Smooth muscle cell (in vitro differentiated cells): ENCODE measurements at regions not wholly inside any gene's neighbourhood (a gene's known extent, or its start where the extent isn't known, plus 50 kb on each side); places are given as distances from the start of the nearest gene placed in this dataset.

Experiments
- DNase-seq: peaks from one replicate; lab custom pipeline; 2025; ENCODE audit not compliant: unreplicated experiment; lab: John Stamatoyannopoulos, UW
- H2AFZ ChIP-seq: fragments of 200-600 bp; sonication (generic); 2 replicates; pipeline ENCODE4 v1.6.0; 2016; ENCODE audit warnings: antibody characterized with exemption, low read depth, mild to moderate bottlenecking
- H3F3A ChIP-seq: fragments of 200-600 bp; sonication (generic); 2 replicates; pipeline ENCODE4 v1.6.0; 2017; ENCODE audit warnings: antibody characterized with exemption, low read depth
- H3K27ac ChIP-seq: fragments of 200-600 bp; sonication (generic); 2 replicates; pipeline ENCODE4 v1.5.1; 2016; ENCODE audit warnings: low read depth, mild to moderate bottlenecking
- H3K27me3 ChIP-seq: fragments of 200-600 bp; sonication (generic); 2 replicates; pipeline ENCODE4 v1.6.1; 2016; ENCODE audit warnings: low read depth, mild to moderate bottlenecking
- H3K36me3 ChIP-seq: fragments of 200-600 bp; sonication (generic); 2 replicates; pipeline ENCODE4 v1.5.1; 2016; ENCODE audit warnings: low read depth
- H3K4me1 ChIP-seq: fragments of 200-600 bp; sonication (generic); 2 replicates; pipeline ENCODE4 v1.5.1; 2016; ENCODE audit warnings: low read depth
- H3K4me2 ChIP-seq: fragments of 200-600 bp; sonication (generic); 2 replicates; pipeline ENCODE4 v1.6.0; 2016; ENCODE audit warnings: mild to moderate bottlenecking
- H3K4me3 ChIP-seq: fragments of 200-600 bp; sonication (generic); 2 replicates; pipeline ENCODE4 v1.5.1; 2016; ENCODE audit warnings: mild to moderate bottlenecking
- H3K79me2 ChIP-seq: fragments of 200-600 bp; sonication (generic); 2 replicates; pipeline ENCODE4 v1.6.0; 2016; ENCODE audit warnings: low read depth, mild to moderate bottlenecking
- H3K9ac ChIP-seq: fragments of 200-600 bp; sonication (generic); 2 replicates; pipeline ENCODE4 v1.6.0; 2016; ENCODE audit warnings: low read depth
- H3K9me3 ChIP-seq: fragments of 200-600 bp; sonication (generic); replicated peaks from 2 replicates; pipeline ENCODE4 v1.5.1; 2016; ENCODE audit warnings: low read depth
- H4K20me1 ChIP-seq: fragments of 200-600 bp; sonication (generic); 2 replicates; pipeline ENCODE4 v1.6.0; 2016; ENCODE audit warnings: low read depth
- WGBS: methylation state at CpG from one replicate; pipeline ENCODE4 v1.1.7; 2016; ENCODE audit warnings: low lambda C conversion rate; 5-methylcytosine and 5-hydroxymethylcytosine counted together
- TF ChIP-seq, protein P1 (sequence below): fragments of 200-600 bp; sonication (generic); IDR thresholded peaks from 2 replicates; pipeline ENCODE4 v1.5.1; 2017; ENCODE audit warnings: borderline replicate concordance, mild to moderate bottlenecking, antibody characterized with exemption; ENCODE audit not compliant: insufficient read depth, poor library complexity, severe bottlenecking

DNA sequence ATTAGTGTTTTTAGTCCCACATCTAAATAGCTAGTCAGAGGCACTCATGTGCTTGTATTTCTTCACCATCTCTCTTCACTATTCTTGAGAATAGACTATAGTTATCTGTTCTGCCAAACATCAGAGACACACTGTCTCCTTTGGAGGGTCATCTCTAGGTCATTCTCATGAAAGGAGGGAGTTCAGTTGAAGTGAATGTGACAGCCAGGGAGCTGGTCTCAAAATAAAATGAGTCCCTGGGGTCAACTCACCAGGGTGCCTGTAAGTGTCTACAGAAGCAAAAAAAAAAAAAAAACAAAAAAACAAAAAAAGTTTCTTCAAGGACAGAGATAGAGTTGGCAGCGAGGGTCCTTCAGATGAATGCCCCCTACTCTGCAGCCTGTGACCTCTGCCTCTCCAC, 171.0 kb downstream of the ID4 start:
- no peaks in the 10 kb centered on the region for H3F3A ChIP-seq
- no peak overlapping the region for H2AFZ ChIP-seq
- no peaks in the 10 kb centered on the region for H3K36me3 ChIP-seq
- H3K27me3 ChIP-seq = peaks cover 3% of the 10 kb centered on the region
- H3K79me2 ChIP-seq = no peaks in the 10 kb centered on the region
- H3K4me2 ChIP-seq = no peak overlapping the region
- no peak for DNase-seq
- H3K4me3 ChIP-seq = no peak overlapping the region
- peaks cover 7% of the 10 kb centered on the region for H3K4me1 ChIP-seq
- TF ChIP-seq, protein P1, sequence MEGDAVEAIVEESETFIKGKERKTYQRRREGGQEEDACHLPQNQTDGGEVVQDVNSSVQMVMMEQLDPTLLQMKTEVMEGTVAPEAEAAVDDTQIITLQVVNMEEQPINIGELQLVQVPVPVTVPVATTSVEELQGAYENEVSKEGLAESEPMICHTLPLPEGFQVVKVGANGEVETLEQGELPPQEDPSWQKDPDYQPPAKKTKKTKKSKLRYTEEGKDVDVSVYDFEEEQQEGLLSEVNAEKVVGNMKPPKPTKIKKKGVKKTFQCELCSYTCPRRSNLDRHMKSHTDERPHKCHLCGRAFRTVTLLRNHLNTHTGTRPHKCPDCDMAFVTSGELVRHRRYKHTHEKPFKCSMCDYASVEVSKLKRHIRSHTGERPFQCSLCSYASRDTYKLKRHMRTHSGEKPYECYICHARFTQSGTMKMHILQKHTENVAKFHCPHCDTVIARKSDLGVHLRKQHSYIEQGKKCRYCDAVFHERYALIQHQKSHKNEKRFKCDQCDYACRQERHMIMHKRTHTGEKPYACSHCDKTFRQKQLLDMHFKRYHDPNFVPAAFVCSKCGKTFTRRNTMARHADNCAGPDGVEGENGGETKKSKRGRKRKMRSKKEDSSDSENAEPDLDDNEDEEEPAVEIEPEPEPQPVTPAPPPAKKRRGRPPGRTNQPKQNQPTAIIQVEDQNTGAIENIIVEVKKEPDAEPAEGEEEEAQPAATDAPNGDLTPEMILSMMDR = no peak
- no peaks in the 10 kb centered on the region for H4K20me1 ChIP-seq
- H3K9me3 ChIP-seq = no peaks in the 10 kb centered on the region
- 72% methylated on average over 1 of the region's 1 CpG for WGBS
- no peak overlapping the region for H3K9ac ChIP-seq
- H3K27ac ChIP-seq = no peak overlapping the region

DNA sequence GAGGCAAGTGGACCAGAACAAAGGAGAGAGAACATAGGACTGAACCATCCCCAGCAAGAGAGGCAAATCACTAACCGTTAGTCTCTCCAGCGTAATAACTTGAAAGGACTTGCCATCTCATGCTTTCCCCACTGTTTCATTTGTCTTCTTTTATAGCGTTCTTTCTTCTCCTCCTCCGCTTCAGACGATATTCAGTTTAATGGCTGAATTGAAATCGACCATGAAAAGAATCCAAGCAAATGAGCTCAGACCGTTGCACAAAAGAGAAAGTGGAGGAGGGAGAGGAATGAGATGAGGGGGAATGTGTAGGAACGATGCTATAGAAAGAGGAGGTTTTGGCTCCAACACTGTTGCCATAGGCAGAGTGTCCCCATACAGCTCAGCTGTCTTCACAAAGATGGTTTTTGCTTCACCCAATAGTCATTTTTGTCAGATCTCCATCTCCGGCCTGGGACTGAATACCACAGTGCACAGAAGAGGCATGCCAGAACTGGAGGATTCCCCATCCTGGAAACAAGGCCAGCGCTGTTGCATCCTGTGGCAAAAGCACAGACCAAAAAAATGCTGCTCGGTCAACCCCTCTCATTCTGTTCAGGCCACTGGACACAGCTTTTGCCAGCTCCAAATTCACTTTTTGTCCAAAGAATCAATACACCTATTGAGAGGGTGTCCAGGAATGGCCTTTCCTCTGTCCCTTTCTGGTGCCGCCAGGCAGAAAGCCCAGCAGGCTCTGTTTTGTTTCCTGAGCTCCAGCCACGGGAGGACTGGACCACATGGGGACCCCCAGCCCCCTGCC, 176.1 kb downstream of the ID4 start:
- WGBS = 87% methylated on average over 13 of the region's 13 CpGs
- no peak overlapping the region for H2AFZ ChIP-seq
- TF ChIP-seq, protein P1 = no peak

DNA sequence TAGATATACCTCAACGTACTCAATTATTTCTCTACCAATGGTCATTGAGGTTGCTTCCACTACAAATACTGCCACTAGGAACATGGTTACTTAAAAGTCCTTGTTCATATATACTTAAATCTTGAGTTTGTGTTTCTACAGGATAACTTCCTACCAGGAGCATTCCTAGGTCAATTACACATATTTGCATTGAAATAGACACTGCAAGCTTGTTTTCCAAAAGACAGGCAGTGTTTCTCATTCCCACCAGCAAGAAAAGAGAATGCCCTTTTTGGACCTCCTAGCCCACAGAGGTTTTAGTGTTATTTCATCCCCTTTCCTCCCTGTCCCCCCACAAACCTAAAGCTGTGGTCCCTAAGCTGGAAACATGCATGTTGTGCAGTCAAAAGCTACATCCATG, 177.3 kb downstream of the ID4 start:
- 90% methylated on average over 1 of the region's 1 CpG for WGBS
- Histone ChIP-seq H3K79me2 (no peaks in the 10 kb centered on the region), H2AFZ (no peak overlapping the region), H4K20me1 (no peaks in the 10 kb centered on the region), H3K4me1 (peaks cover 11% of the 10 kb centered on the region), H3K27me3 (no peaks in the 10 kb centered on the region), H3K4me2 (no peak overlapping the region), H3K27ac (no peak overlapping the region), H3K36me3 (no peaks in the 10 kb centered on the region), H3F3A (no peaks in the 10 kb centered on the region), H3K4me3 (no peak overlapping the region), H3K9ac (no peak overlapping the region), H3K9me3 (no peaks in the 10 kb centered on the region)
- TF ChIP-seq, protein P1 = no peak
- no peak for DNase-seq

More for the DNA sequence above, 176.1 kb downstream of the ID4 start:
- Histone ChIP-seq H3K9me3 (no peaks in the 10 kb centered on the region), H3F3A (no peaks in the 10 kb centered on the region), H3K4me1 (peaks cover 11% of the 10 kb centered on the region), H3K4me2 (no peak overlapping the region), H3K36me3 (no peaks in the 10 kb centered on the region), H3K9ac (no peak overlapping the region), H3K27ac (no peak overlapping the region), H3K27me3 (no peaks in the 10 kb centered on the region), H3K4me3 (no peak overlapping the region), H4K20me1 (no peaks in the 10 kb centered on the region), H3K79me2 (no peaks in the 10 kb centered on the region)
- DNase-seq = no peak

DNA sequence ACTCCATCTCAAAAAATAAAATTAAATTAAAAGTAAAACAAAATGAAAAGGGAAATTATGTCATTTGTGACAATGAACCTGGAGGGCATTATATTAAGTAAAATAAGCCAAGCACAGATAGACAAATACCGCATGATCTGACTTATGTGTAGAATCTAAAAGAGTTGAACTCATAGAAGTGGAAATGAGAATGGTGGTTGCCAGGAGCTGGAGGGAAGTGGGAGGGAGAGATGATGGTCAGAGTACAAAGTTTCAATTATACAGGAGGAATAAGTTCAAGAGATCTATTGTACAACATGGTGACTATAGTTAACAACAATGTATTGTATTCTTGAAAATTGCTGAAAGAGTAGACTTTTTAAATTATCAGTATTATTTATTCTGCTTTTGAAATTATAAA, 183.4 kb downstream of the ID4 start:
- no peak overlapping the region for H3K4me3 ChIP-seq
- H3K9me3 ChIP-seq = no peaks in the 10 kb centered on the region
- no peaks in the 10 kb centered on the region for H3K27me3 ChIP-seq
- no peak overlapping the region for H3K9ac ChIP-seq
- no peaks in the 10 kb centered on the region for H3K79me2 ChIP-seq
- no peaks in the 10 kb centered on the region for H3K36me3 ChIP-seq
- no peaks in the 10 kb centered on the region for H3F3A ChIP-seq
- DNase-seq = no peak
- 87% methylated on average over 1 of the region's 1 CpG for WGBS
- TF ChIP-seq, protein P1 = no peak
- no peak overlapping the region for H3K27ac ChIP-seq
- no peaks in the 10 kb centered on the region for H4K20me1 ChIP-seq
- no peak overlapping the region for H3K4me2 ChIP-seq
- H3K4me1 ChIP-seq = no peaks in the 10 kb centered on the region
- no peak overlapping the region for H2AFZ ChIP-seq
